ENCODE measurements at regions not wholly inside any gene's neighbourhood (a gene's known extent, or its start where the extent isn't known, plus 50 kb on each side); places are given as distances from the start of the nearest gene placed in this dataset.
"Not testable (repeated sequence)": the region's sequence is repeated elsewhere in the genome, so short reads cannot be mapped to it uniquely, and the experiment has no call there.

- CTCF ChIA-PET = no interaction called here
- POLR2A ChIA-PET (ENCODE audit: low non-redundant PET) = no interaction called here
- TF ChIP-seq, protein P1, sequence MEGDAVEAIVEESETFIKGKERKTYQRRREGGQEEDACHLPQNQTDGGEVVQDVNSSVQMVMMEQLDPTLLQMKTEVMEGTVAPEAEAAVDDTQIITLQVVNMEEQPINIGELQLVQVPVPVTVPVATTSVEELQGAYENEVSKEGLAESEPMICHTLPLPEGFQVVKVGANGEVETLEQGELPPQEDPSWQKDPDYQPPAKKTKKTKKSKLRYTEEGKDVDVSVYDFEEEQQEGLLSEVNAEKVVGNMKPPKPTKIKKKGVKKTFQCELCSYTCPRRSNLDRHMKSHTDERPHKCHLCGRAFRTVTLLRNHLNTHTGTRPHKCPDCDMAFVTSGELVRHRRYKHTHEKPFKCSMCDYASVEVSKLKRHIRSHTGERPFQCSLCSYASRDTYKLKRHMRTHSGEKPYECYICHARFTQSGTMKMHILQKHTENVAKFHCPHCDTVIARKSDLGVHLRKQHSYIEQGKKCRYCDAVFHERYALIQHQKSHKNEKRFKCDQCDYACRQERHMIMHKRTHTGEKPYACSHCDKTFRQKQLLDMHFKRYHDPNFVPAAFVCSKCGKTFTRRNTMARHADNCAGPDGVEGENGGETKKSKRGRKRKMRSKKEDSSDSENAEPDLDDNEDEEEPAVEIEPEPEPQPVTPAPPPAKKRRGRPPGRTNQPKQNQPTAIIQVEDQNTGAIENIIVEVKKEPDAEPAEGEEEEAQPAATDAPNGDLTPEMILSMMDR (conservative IDR thresholded peaks at IDR 0.05; ENCODE audit: low read depth) = no peak
- no peak for DNase-seq (ENCODE audit: low spot score)
- H3K27ac ChIP-seq = no peak overlapping the region
Measured at GRCh38 chr9:78091731-78092130, 60.1 kb upstream of the GNAQ start.

DNA sequence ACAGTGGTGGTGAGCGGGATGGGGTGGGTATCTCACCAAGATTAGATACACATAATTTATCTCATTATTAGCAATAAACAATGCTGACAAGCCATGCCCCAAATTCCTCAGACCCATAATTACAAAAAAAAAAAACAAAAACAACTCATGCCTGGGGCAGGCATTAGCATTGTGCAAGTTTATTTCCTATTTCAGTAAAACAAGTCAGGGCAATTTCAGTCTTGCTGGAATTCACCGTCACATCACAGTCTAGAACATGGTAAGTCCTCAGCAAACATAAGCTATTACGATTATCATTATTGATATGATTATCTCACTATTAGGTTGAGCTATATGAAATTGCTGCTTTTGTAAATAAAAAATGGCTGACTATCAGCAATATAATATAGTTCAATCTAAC is 57.5 kb upstream of the GNAQ start:
- no peak overlapping the region for H3K27ac ChIP-seq
- peak; percentile 39 for DNase-seq (ENCODE audit: low spot score)
- TF ChIP-seq, protein P1 (conservative IDR thresholded peaks at IDR 0.05; ENCODE audit: low read depth) = no peak
- CTCF ChIA-PET = no interaction called here
- POLR2A ChIA-PET (ENCODE audit: low non-redundant PET) = no interaction called here

GRCh38 chr9:78088190-78088589 is 56.6 kb upstream of the GNAQ start:
- DNase-seq (ENCODE audit: low spot score); POLR2A ChIA-PET (ENCODE audit: low non-redundant PET); CTCF ChIA-PET; H3K27ac ChIP-seq: not testable (repeated sequence)

Data from RWPE1 (cell line).